ENCODE measurements at regions not wholly inside any gene's neighbourhood (a gene's known extent, or its start where the extent isn't known, plus 50 kb on each side); places are given as distances from the start of the nearest gene placed in this dataset.
A peak's percentile ranks its signal among the peaks of the same experiment; 100 is the strongest.

DNA sequence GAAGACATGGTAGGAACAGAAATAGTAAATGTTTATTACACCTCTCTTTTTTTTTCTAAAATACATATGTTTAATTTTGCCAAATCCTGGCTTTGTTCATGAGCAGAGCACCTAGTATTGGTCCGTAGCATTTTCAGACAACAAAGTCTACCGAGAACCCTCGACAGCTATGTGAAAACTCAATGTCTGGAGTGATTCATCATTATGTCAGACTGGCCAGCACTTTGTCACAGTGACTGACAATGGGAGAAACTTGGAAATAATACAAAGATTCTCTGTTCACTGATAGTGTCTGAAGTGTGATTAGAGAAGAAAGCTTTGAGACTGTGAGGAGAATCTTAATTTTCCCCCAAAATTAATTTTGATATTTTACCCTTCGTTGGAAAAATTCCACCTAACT is 143.0 kb downstream of the HNMT start:
- TF ChIP-seq TAF1 (IDR thresholded peaks at IDR 0.05; ENCODE audit: borderline replicate concordance, low read depth, low read length) (no peak), POLR2AphosphoS5 (IDR thresholded peaks at IDR 0.05; ENCODE audit: low read depth, low read length) (no peak), POLR2A (IDR thresholded peaks at IDR 0.05; ENCODE audit: low read depth, low read length) (no peak)
- DNase-seq (ENCODE audit: insufficient read length), result no peak
- no peak for FAIRE-seq

DNA sequence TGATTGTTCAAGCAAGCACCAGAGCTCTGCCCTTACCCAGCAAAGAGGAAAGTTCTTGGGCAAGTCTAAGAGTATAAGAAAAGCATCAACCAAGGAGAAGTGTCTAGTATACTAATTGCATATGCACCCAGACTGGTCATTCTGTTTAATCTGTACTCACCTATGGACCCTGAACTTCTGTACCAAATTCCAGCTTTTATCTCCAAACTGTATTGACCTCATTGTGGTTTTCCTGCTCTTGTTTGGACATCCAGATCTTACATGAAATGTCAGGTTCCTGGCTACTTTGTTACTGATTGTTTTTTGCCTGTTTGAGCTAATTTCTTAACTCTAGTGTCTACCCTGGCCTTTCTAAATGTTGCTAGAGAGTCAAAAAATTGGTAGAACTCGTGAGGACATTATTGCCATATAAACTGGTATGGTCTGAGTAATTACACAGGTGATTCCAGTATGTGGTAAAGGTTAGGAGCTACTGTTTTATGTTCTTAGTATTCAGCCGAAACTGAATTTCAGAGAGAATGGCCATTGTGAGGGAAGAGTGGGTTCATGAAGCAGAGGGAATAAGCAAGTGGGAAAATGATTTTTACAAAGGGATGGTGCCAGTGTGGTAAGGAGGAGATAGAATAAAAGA is 146.3 kb downstream of the HNMT start:
- peak; percentile 63 for FAIRE-seq
- no peak for DNase-seq (ENCODE audit: insufficient read length)
- no peak for TF ChIP-seq POLR2AphosphoS5 (IDR thresholded peaks at IDR 0.05; ENCODE audit: low read depth, low read length)
- TF ChIP-seq POLR2A (IDR thresholded peaks at IDR 0.05; ENCODE audit: low read depth, low read length), result no peak
- TF ChIP-seq TAF1 (IDR thresholded peaks at IDR 0.05; ENCODE audit: borderline replicate concordance, low read depth, low read length), result no peak

DNA sequence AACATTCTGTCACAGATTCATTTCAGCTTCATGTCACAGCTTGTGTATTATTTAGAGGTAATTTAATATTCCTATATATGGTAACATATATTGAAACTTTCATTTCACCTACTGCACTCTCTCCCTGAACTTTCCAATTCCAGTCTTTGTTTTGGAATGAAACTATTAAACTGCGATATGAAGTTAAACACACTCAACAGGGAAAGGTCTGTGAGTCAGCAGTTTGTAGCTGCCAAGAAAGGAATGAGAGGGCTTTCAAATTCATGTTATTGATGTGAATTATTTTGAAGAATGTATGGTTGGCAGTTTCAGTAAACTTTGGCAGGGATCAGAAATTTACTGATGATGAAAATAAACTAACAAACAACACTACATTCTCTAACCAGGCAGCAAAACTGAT is 148.3 kb downstream of the HNMT start:
- DNase-seq (ENCODE audit: insufficient read length), result no peak
- no peak for FAIRE-seq
- no peak for TF ChIP-seq POLR2AphosphoS5 (IDR thresholded peaks at IDR 0.05; ENCODE audit: low read depth, low read length)

DNA sequence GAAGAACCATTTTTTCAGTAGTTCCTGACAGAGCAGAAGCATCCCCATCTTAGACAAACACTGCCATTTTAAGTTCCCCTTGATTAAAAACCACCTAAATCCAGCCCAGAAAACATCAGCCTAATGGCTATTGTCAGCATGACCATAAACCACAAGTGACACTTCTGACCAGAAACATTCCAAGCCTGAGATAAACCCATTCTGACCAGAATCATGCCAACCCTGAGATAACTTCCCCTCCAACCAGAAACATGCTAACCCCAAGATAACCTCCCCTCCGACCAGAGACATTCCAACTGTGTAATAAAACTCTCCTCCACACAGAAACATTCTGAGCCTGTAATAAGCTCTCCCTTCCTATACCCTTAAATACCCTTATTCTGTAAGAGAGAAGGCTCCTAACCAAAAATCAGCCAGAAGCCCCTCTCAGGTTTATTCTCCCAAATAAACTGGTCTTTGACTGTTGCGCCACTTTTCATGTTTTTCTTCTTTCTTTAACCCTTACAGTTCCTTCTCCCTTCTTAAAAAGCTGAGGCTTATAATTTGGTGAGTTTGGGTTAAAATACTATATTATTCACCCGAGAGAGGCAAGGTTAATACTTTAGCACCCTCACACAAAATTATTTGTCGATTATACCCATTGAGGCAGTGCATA is 149.7 kb downstream of the HNMT start:
- DNase-seq (ENCODE audit: insufficient read length) (no peak), FAIRE-seq (peak; percentile 27)
- TF ChIP-seq POLR2A (IDR thresholded peaks at IDR 0.05; ENCODE audit: low read depth, low read length) (no peak), POLR2AphosphoS5 (IDR thresholded peaks at IDR 0.05; ENCODE audit: low read depth, low read length) (no peak), TAF1 (IDR thresholded peaks at IDR 0.05; ENCODE audit: borderline replicate concordance, low read depth, low read length) (no peak)

DNA sequence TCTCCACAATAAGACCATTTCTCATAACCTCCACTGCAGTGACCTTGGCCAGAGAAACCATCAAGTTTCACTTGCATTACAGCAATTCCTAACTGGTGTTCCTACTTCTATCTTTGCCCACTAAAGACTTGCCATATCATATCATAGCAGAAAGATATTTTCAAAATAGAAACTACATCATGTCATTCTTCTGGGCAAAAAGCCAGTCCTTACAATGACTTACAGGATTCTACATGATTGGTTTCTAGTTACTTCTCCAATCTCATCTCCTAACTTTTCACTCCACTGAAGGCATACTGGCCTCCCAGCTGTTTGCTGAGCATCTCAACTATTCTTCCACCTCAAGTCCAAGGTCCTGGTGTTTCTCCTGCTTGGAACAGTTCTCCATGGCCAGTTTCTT is 151.4 kb downstream of the HNMT start:
- no peak for TF ChIP-seq POLR2A (IDR thresholded peaks at IDR 0.05; ENCODE audit: low read depth, low read length)
- no peak for TF ChIP-seq POLR2AphosphoS5 (IDR thresholded peaks at IDR 0.05; ENCODE audit: low read depth, low read length)
- TF ChIP-seq TAF1 (IDR thresholded peaks at IDR 0.05; ENCODE audit: borderline replicate concordance, low read depth, low read length), result no peak
- FAIRE-seq (no peak), DNase-seq (ENCODE audit: insufficient read length) (no peak)

DNA sequence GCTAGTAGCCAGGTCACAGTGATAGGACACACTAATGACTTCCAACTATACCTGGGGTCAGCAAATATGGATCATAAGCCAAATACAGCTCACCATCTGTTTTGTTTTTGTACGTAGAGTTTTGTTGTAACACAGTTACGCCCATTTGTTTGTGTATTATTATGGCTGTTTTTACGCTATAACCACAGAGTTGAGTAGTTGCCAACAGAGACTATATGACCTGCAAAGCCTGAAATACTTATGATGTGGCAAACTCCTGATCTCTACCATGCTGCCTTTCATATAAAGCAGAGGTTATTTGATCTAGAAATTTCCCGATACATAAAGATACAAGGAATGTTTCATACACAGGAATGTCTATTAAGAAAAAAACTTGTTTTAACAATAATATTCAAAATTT is 152.2 kb downstream of the HNMT start:
- DNase-seq (ENCODE audit: insufficient read length) (no peak), FAIRE-seq (no peak)
- TF ChIP-seq TAF1 (IDR thresholded peaks at IDR 0.05; ENCODE audit: borderline replicate concordance, low read depth, low read length) (no peak), POLR2A (IDR thresholded peaks at IDR 0.05; ENCODE audit: low read depth, low read length) (no peak), POLR2AphosphoS5 (IDR thresholded peaks at IDR 0.05; ENCODE audit: low read depth, low read length) (no peak)

DNA sequence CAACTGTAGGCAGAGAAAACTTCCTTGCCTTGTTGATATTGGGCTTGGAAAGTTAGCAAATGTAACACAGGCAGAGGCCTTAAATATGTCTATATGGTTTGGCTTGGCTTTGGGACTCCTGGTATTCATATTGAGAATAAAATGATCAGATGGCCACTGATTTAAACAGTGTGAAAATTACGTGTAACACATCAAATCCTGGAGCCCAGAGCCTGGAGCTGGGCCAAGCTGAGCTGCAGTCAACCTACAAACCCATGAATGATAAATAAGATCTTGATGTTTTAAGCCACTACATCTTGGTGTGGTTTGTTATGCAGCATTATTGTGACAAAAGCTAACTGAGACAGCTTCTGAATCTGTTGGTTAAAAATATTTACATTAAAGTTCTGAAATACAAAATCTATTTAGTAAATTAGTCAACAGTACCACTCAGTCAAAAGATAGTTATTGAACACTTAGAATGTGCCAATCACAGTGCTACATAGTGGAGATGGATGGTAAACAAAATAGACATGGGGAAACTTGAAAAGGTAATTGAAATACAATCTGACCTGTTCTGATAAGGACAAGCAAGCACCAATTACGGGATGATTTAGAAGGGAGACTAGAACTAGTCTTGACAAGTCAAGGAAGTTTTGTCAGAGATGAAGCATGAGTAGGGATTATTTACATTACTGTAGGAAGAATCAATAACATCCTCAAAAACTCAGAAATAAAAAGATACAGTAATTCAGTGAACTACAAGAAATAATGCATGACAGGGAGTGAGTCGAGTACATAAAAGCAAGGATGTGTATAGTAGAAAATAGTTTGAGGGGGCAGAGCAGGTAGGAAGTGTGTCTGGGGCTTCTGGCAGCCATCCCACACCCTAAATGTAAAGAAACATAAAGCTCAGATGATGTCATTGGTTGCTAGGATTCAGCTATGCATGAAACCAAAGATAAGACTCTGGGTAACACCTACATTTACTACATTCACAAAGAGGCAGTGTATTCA is 157.7 kb downstream of the HNMT start:
- TF ChIP-seq POLR2A (IDR thresholded peaks at IDR 0.05; ENCODE audit: low read depth, low read length), result no peak
- no peak for TF ChIP-seq TAF1 (IDR thresholded peaks at IDR 0.05; ENCODE audit: borderline replicate concordance, low read depth, low read length)
- no peak for TF ChIP-seq POLR2AphosphoS5 (IDR thresholded peaks at IDR 0.05; ENCODE audit: low read depth, low read length)
- FAIRE-seq (peak; percentile 17), DNase-seq (ENCODE audit: insufficient read length) (no peak)

DNA sequence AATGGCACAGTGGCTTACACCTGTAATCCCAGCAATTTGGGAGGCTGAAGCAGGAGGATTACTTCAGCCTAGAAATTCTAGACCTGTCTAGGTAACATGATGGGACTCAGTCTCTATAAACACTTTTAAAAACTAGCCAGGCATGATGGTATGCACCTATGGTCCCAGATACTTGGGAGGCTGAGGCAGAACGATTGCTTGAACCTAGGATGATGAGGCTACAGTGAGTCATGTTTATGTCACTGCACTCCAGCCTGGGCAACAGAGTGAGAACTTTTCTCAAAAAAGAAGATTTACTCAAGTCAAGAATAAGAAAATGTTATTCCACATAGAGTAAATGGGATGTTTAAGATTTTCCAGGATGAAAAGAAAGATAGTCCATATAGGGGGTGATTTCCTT is 158.6 kb downstream of the HNMT start:
- TF ChIP-seq POLR2A (IDR thresholded peaks at IDR 0.05; ENCODE audit: low read depth, low read length) (no peak), TAF1 (IDR thresholded peaks at IDR 0.05; ENCODE audit: borderline replicate concordance, low read depth, low read length) (no peak)
- FAIRE-seq, result no peak
- no peak for DNase-seq (ENCODE audit: insufficient read length)

DNA sequence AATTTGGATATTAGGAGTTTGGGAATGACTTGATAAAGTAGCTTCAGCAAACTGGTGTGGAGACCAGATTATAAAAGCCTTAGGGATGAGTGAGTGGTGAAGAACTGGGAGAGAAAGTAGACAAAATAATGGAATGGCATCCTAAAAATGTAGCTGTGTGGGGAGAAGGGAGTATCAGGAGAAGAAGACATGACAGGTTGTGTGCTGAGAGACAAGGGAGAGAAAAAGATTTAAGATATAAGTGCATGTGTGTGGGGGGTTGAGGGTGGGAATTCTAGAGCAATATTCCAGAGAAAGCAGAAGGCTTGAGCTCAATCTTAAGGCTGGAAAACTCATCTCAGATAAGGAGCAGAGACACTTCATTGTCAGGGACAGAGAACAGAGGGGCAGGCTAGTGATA is 159.5 kb downstream of the HNMT start:
- no peak for DNase-seq (ENCODE audit: insufficient read length)
- FAIRE-seq, result no peak
- TF ChIP-seq POLR2A (IDR thresholded peaks at IDR 0.05; ENCODE audit: low read depth, low read length) (no peak), POLR2AphosphoS5 (IDR thresholded peaks at IDR 0.05; ENCODE audit: low read depth, low read length) (no peak), TAF1 (IDR thresholded peaks at IDR 0.05; ENCODE audit: borderline replicate concordance, low read depth, low read length) (no peak)

DNA sequence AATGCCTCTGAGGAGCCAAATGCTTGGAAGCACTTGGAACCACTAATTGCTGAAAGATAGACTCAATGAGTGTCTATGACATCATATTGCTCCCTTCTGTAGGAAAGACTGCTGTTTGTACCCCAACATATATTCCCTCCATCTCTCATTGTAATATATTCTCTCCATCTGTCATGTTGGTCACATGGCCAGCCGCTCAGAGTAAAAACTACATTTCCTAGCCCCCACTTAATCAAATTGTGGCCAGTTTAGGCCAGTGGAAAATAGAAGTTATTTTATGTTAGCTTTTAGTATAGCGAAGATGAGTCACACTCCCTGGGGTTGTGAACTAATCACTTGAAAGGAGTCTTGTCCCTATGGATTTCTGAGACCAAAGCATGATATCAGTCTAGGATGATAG is 160.2 kb downstream of the HNMT start:
- no peak for DNase-seq (ENCODE audit: insufficient read length)
- no peak for TF ChIP-seq POLR2AphosphoS5 (IDR thresholded peaks at IDR 0.05; ENCODE audit: low read depth, low read length)
- no peak for TF ChIP-seq TAF1 (IDR thresholded peaks at IDR 0.05; ENCODE audit: borderline replicate concordance, low read depth, low read length)
- no peak for TF ChIP-seq POLR2A (IDR thresholded peaks at IDR 0.05; ENCODE audit: low read depth, low read length)
- no peak for FAIRE-seq

DNA sequence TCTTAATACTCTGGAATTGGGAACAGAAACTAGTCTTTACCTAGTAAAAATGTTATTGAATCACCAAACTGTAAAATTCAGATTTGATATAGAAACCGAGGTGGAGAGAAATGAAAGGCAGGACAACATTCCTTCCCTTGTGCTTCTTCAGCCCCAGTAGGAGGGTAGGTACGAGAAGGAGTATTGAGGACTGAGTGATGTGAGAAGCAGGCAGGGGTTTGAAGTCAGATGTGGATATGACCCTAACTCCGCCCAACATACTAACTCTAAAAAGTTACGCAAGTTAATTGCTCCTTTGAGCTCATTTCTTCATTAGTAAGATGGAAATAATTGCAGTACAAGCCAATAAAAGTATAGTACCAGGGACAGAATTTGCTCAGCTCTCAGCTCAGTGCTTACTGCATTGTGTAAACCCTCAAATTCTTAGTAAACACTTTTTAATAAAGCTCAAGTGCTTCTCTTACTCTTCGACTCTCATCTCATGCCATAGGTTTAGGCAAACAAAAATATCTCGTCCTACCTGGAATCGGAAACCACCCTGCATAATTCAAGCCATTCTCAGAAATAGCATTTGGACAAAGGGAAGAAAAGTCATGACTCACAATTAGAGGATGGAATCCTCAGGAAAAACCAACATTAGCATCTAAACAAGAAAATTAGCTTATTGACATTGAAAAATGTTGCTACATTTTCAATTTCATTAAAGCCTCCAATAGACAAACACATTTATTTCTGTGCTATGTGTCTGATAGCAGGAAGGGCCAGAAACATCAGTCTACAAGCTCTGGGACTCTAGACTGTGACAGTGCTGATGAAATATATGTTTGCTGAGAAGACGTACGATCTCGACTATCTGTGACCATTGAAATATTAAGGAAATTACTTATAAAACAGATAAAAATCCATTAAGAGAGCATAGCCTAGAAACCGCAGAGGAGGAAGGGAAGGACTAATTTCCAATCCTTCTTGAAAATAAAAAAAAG is 161.3 kb downstream of the HNMT start:
- DNase-seq (ENCODE audit: insufficient read length) (no peak), FAIRE-seq (no peak)
- TF ChIP-seq TAF1 (IDR thresholded peaks at IDR 0.05; ENCODE audit: borderline replicate concordance, low read depth, low read length) (no peak), POLR2A (IDR thresholded peaks at IDR 0.05; ENCODE audit: low read depth, low read length) (no peak), POLR2AphosphoS5 (IDR thresholded peaks at IDR 0.05; ENCODE audit: low read depth, low read length) (no peak)

Data from GM12892 (cell line).